WTC11 (cell line): ENCODE measurements at regions not wholly inside any gene's neighbourhood (a gene's known extent, or its start where the extent isn't known, plus 50 kb on each side); places are given as distances from the start of the nearest gene placed in this dataset.

Source experiments
- CREB1 ChIP-seq: sonication (generic); formaldehyde crosslinking; IDR thresholded peaks from 2 replicates; pipeline ENCODE4 v1.8.0; 2023; ENCODE audit warnings: mild to moderate bottlenecking, missing genetic modification reagents
- CREM ChIP-seq: sonication (generic); formaldehyde crosslinking; IDR thresholded peaks from 2 replicates; pipeline ENCODE4 v1.8.1; 2022; ENCODE audit warnings: mild to moderate bottlenecking, missing genetic modification reagents, moderate library complexity
- SMAD3 ChIP-seq: sonication (generic); formaldehyde crosslinking; IDR thresholded peaks from 2 replicates; pipeline ENCODE4 v1.8.0; 2022; ENCODE audit warnings: missing genetic modification reagents, mild to moderate bottlenecking, borderline replicate concordance
- ZBTB21 ChIP-seq: sonication (generic); formaldehyde crosslinking; IDR thresholded peaks from 2 replicates; pipeline ENCODE4 v1.8.1; 2023; ENCODE audit warnings: mild to moderate bottlenecking, missing genetic modification reagents, borderline replicate concordance
- ZNF121 ChIP-seq: sonication (generic); formaldehyde crosslinking; IDR thresholded peaks from 2 replicates; pipeline ENCODE4 v1.8.0; 2023; ENCODE audit warnings: missing genetic modification reagents
- ZNF317 ChIP-seq: sonication (generic); formaldehyde crosslinking; IDR thresholded peaks from 2 replicates; pipeline ENCODE4 v1.8.1; 2023; ENCODE audit warnings: low read depth, mild to moderate bottlenecking, moderate library complexity, missing genetic modification reagents, borderline replicate concordance
- ZSCAN18 ChIP-seq: fragments of 250-450 bp; sonication (Bioruptor Pico); IDR thresholded peaks from 2 replicates; pipeline ENCODE4 v2.1.2; 2022; ENCODE audit warnings: mild to moderate bottlenecking, moderate library complexity
- TF ChIP-seq, protein P1 (sequence below): fragments of 200-600 bp; IDR thresholded peaks from 2 replicates; pipeline ENCODE4 v1.8.0; 2022; ENCODE audit warnings: antibody characterized with exemption
- TF ChIP-seq, protein P2 (sequence below): fragments of 250-450 bp; sonication (Bioruptor Pico); IDR thresholded peaks from 2 replicates; pipeline ENCODE4 v1.9.0; 2021; ENCODE audit warnings: mild to moderate bottlenecking, borderline replicate concordance
- TF ChIP-seq, protein P3 (sequence below): sonication (generic); formaldehyde crosslinking; IDR thresholded peaks from 2 replicates; pipeline ENCODE4 v1.8.1; 2023; ENCODE audit warnings: mild to moderate bottlenecking, missing genetic modification reagents, moderate library complexity

DNA sequence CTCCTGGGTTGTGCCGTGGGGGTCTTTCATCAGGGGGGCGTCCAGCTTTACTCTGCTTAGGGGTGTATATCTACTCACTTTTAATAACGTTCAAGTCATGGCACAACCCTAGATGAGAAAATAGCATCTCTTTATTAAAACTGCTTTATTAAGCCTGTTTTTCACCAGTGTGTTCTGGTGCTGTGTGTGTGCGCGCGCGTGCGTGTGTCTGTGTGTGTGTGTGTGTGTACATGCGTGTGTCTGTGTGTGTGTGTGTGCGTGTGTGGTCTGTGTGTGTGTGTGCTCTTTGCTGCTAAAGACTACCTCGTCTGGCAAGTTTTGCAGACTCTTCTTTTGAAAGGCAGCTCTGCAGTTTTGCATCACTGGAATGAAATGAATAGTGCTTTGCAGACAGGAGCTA is 390.9 kb upstream of the MKI67 start:
- TF ChIP-seq ZNF317 (CRISPR knock-in tag), result no peak
- no peak for TF ChIP-seq SMAD3 (CRISPR knock-in tag)
- no peak for TF ChIP-seq CREM (CRISPR knock-in tag)
- no peak for TF ChIP-seq CREB1
- TF ChIP-seq, protein P1, sequence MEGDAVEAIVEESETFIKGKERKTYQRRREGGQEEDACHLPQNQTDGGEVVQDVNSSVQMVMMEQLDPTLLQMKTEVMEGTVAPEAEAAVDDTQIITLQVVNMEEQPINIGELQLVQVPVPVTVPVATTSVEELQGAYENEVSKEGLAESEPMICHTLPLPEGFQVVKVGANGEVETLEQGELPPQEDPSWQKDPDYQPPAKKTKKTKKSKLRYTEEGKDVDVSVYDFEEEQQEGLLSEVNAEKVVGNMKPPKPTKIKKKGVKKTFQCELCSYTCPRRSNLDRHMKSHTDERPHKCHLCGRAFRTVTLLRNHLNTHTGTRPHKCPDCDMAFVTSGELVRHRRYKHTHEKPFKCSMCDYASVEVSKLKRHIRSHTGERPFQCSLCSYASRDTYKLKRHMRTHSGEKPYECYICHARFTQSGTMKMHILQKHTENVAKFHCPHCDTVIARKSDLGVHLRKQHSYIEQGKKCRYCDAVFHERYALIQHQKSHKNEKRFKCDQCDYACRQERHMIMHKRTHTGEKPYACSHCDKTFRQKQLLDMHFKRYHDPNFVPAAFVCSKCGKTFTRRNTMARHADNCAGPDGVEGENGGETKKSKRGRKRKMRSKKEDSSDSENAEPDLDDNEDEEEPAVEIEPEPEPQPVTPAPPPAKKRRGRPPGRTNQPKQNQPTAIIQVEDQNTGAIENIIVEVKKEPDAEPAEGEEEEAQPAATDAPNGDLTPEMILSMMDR, result no peak
- no peak for TF ChIP-seq ZSCAN18 (CRISPR knock-in tag)
- TF ChIP-seq ZNF121, result no peak
- TF ChIP-seq, protein P2, sequence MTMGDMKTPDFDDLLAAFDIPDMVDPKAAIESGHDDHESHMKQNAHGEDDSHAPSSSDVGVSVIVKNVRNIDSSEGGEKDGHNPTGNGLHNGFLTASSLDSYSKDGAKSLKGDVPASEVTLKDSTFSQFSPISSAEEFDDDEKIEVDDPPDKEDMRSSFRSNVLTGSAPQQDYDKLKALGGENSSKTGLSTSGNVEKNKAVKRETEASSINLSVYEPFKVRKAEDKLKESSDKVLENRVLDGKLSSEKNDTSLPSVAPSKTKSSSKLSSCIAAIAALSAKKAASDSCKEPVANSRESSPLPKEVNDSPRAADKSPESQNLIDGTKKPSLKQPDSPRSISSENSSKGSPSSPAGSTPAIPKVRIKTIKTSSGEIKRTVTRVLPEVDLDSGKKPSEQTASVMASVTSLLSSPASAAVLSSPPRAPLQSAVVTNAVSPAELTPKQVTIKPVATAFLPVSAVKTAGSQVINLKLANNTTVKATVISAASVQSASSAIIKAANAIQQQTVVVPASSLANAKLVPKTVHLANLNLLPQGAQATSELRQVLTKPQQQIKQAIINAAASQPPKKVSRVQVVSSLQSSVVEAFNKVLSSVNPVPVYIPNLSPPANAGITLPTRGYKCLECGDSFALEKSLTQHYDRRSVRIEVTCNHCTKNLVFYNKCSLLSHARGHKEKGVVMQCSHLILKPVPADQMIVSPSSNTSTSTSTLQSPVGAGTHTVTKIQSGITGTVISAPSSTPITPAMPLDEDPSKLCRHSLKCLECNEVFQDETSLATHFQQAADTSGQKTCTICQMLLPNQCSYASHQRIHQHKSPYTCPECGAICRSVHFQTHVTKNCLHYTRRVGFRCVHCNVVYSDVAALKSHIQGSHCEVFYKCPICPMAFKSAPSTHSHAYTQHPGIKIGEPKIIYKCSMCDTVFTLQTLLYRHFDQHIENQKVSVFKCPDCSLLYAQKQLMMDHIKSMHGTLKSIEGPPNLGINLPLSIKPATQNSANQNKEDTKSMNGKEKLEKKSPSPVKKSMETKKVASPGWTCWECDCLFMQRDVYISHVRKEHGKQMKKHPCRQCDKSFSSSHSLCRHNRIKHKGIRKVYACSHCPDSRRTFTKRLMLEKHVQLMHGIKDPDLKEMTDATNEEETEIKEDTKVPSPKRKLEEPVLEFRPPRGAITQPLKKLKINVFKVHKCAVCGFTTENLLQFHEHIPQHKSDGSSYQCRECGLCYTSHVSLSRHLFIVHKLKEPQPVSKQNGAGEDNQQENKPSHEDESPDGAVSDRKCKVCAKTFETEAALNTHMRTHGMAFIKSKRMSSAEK (CRISPR knock-in tag), result no peak
- TF ChIP-seq, protein P3, sequence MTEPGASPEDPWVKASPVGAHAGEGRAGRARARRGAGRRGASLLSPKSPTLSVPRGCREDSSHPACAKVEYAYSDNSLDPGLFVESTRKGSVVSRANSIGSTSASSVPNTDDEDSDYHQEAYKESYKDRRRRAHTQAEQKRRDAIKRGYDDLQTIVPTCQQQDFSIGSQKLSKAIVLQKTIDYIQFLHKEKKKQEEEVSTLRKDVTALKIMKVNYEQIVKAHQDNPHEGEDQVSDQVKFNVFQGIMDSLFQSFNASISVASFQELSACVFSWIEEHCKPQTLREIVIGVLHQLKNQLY (CRISPR knock-in tag), result no peak
- no peak for TF ChIP-seq ZBTB21
